GM18870 (cell line): ENCODE measurements at regions not wholly inside any gene's neighbourhood (a gene's known extent, or its start where the extent isn't known, plus 50 kb on each side); places are given as distances from the start of the nearest gene placed in this dataset.
"Not testable (repeated sequence)": the region's sequence is repeated elsewhere in the genome, so short reads cannot be mapped to it uniquely, and the experiment has no call there.

Source experiments
- ATAC-seq: cut with Tn5 transposase; IDR thresholded peaks from one replicate; pipeline ENCODE4 v1.9.1; 2021; ENCODE audit warnings: moderate library complexity; ENCODE audit not compliant: unreplicated experiment

- no peak for ATAC-seq
These were observed 700.8 kb upstream of the SPRY2 start for GRCh38 chr13:81041761-81042160.

- no peak for ATAC-seq
These were observed 691.1 kb upstream of the SPRY2 start for GRCh38 chr13:81031996-81032395.

GRCh38 chr13:81025091-81025490 lies 684.2 kb upstream of the SPRY2 start:
- ATAC-seq = no peak

- ATAC-seq = no peak
These were observed 680.4 kb upstream of the SPRY2 start for GRCh38 chr13:81021284-81021840.

- ATAC-seq = no peak
These were observed 679.1 kb upstream of the SPRY2 start for GRCh38 chr13:81020010-81020409.

GRCh38 chr13:81018936-81019335 lies 678.0 kb upstream of the SPRY2 start:
- no peak for ATAC-seq

- ATAC-seq = peak; percentile 85
These were observed 676.7 kb upstream of the SPRY2 start for GRCh38 chr13:81017513-81018152.

- ATAC-seq = no peak
These were observed 671.1 kb upstream of the SPRY2 start for GRCh38 chr13:81012031-81012430.

- ATAC-seq = no peak
These were observed 661.0 kb upstream of the SPRY2 start for GRCh38 chr13:81001828-81002385.

- not testable (repeated sequence) for ATAC-seq
These were observed 657.7 kb upstream of the SPRY2 start for GRCh38 chr13:80998603-80999002.

GRCh38 chr13:80989747-80990146 lies 648.8 kb upstream of the SPRY2 start:
- no peak for ATAC-seq

GRCh38 chr13:80989241-80989640 lies 648.3 kb upstream of the SPRY2 start:
- ATAC-seq = no peak

GRCh38 chr13:80988391-80989151 lies 647.6 kb upstream of the SPRY2 start:
- no peak for ATAC-seq

GRCh38 chr13:80979035-80979641 lies 638.2 kb upstream of the SPRY2 start:
- peak; percentile 91 for ATAC-seq

- no peak for ATAC-seq
These were observed 636.2 kb upstream of the SPRY2 start for GRCh38 chr13:80977168-80977567.

- no peak for ATAC-seq
These were observed 635.0 kb upstream of the SPRY2 start for GRCh38 chr13:80975903-80976302.

- ATAC-seq = no peak
These were observed 632.8 kb upstream of the SPRY2 start for GRCh38 chr13:80973721-80974120.

GRCh38 chr13:80972857-80973478 lies 632.0 kb upstream of the SPRY2 start:
- ATAC-seq = no peak

- ATAC-seq = no peak
These were observed 624.2 kb upstream of the SPRY2 start for GRCh38 chr13:80965097-80965496.

- no peak for ATAC-seq
These were observed 621.9 kb upstream of the SPRY2 start for GRCh38 chr13:80962855-80963254.

GRCh38 chr13:80962173-80962572 lies 621.2 kb upstream of the SPRY2 start:
- ATAC-seq = no peak
